Sigmoid colon (tissue), 4 donors: ENCODE measurements at regions not wholly inside any gene's neighbourhood (a gene's known extent, or its start where the extent isn't known, plus 50 kb on each side); places are given as distances from the start of the nearest gene placed in this dataset.

ENCODE experiments used
- CTCF ChIP-seq, 4 experiments: fragments of 450-650 bp in 3 of 4; fragments of 200-600 bp in 1 of 4; IDR thresholded peaks; one replicate each; pipeline ENCODE4 v1.5.1; 2016 to 2019; ENCODE audit warnings: antibody characterized with exemption in 4 of 4, mild to moderate bottlenecking in 3 of 4, moderate library complexity in 2 of 4
- EP300 ChIP-seq, 4 donors: sonication (generic); formaldehyde crosslinking; IDR thresholded peaks; one replicate each; pipeline ENCODE4 v1.6.1; 2017; ENCODE audit warnings: antibody characterized with exemption in 4 of 4

GRCh38 chr2:139968588-139968987 lies 1188.4 kb upstream of the NXPH2 start:
- no peak for TF ChIP-seq EP300 (IDR thresholded peaks at IDR 0.05)
- TF ChIP-seq CTCF (IDR thresholded peaks at IDR 0.05): no peak
